GM12875 (cell line): ENCODE measurements at regions not wholly inside any gene's neighbourhood (a gene's known extent, or its start where the extent isn't known, plus 50 kb on each side); places are given as distances from the start of the nearest gene placed in this dataset.
"Not testable (repeated sequence)": the region's sequence is repeated elsewhere in the genome, so short reads cannot be mapped to it uniquely, and the experiment has no call there.

Source experiments
- H3K4me3 ChIP-seq: one replicate; pipeline ENCODE4 v1.5.1; 2011; ENCODE audit warnings: low read depth, low read length, control low read depth
- CTCF ChIP-seq: IDR thresholded peaks from 2 replicates; pipeline ENCODE4 v1.5.1; 2011; ENCODE audit warnings: low read depth, mild to moderate bottlenecking, control low read depth, inconsistent platforms, low read length, moderate library complexity, borderline replicate concordance; ENCODE audit not compliant: insufficient read depth

- no peak for TF ChIP-seq CTCF
- no peak overlapping the region for H3K4me3 ChIP-seq
These were observed 118.0 kb upstream of the UGP2 start for GRCh38 chr2:63723709-63724108.

GRCh38 chr2:63725212-63725611 is 116.5 kb upstream of the UGP2 start:
- H3K4me3 ChIP-seq, result not testable (repeated sequence)

- H3K4me3 ChIP-seq, result no peak overlapping the region
- no peak for TF ChIP-seq CTCF
These were observed 112.3 kb upstream of the UGP2 start for GRCh38 chr2:63729362-63729761.

- no peak overlapping the region for H3K4me3 ChIP-seq
- TF ChIP-seq CTCF, result no peak
These were observed 111.9 kb upstream of the UGP2 start for GRCh38 chr2:63729831-63730230.

GRCh38 chr2:63734510-63734909 is 107.2 kb upstream of the UGP2 start:
- TF ChIP-seq CTCF, result no peak
- no peak overlapping the region for H3K4me3 ChIP-seq

GRCh38 chr2:63735263-63735662 is 106.4 kb upstream of the UGP2 start:
- H3K4me3 ChIP-seq, result no peak overlapping the region
- TF ChIP-seq CTCF, result no peak

GRCh38 chr2:63735931-63736330 is 105.8 kb upstream of the UGP2 start:
- H3K4me3 ChIP-seq, result no peak overlapping the region
- no peak for TF ChIP-seq CTCF

- no peak for TF ChIP-seq CTCF
- H3K4me3 ChIP-seq, result no peak overlapping the region
These were observed 105.3 kb upstream of the UGP2 start for GRCh38 chr2:63736354-63736753.
